Transverse colon (tissue), 4 donors: ENCODE measurements at regions not wholly inside any gene's neighbourhood (a gene's known extent, or its start where the extent isn't known, plus 50 kb on each side); places are given as distances from the start of the nearest gene placed in this dataset.

Source experiments
- DNase-seq: peaks from one replicate; pipeline ENCODE4 v3.0.0-alpha.2; 2019
- H3K27ac ChIP-seq, 4 donors: fragments of 200-600 bp; sonication (generic); 2 replicates each; pipeline ENCODE4 v1.5.1; 2016 to 2018; ENCODE audit warnings: inconsistent platforms in 4 of 4
- H3K27me3 ChIP-seq: fragments of 200-600 bp; sonication (generic); 2 replicates; pipeline ENCODE4 v1.5.1; 2017; ENCODE audit warnings: inconsistent platforms
- H3K36me3 ChIP-seq, 4 donors: fragments of 200-600 bp; sonication (generic); 2 replicates each; pipeline ENCODE4 v1.5.1; 2017 to 2019; ENCODE audit warnings: inconsistent platforms in 4 of 4
- H3K4me1 ChIP-seq, 4 donors: fragments of 200-600 bp; sonication (generic); 2 replicates each; pipeline ENCODE4 v1.5.1; 2017 to 2020; ENCODE audit warnings: inconsistent platforms in 4 of 4
- H3K4me3 ChIP-seq, 4 donors: fragments of 200-600 bp; sonication (generic); 1 replicate in 1 of 4; 2 replicates in 3 of 4; pipeline versions ENCODE4 v1.5.1 to v1.6.1; 2017 to 2019; ENCODE audit warnings: inconsistent platforms in 4 of 4
- H3K9me3 ChIP-seq, 2 donors: fragments of 200-600 bp; sonication (generic); 2 replicates each; pipeline ENCODE4 v1.5.1; 2017 to 2019; ENCODE audit warnings: inconsistent platforms in 2 of 2
- EP300 ChIP-seq: sonication (generic); formaldehyde crosslinking; IDR thresholded peaks from one replicate; pipeline ENCODE4 v1.6.1; 2017; ENCODE audit warnings: antibody characterized with exemption, low read depth
- POLR2A ChIP-seq: fragments of 450-650 bp; IDR thresholded peaks from one replicate; pipeline ENCODE4 v1.6.1; 2016; ENCODE audit warnings: antibody characterized with exemption, mild to moderate bottlenecking, moderate library complexity
- POLR2AphosphoS5 ChIP-seq, 3 donors: sonication (generic); formaldehyde crosslinking; IDR thresholded peaks; one replicate each; pipeline ENCODE4 v1.6.1; 2016; ENCODE audit warnings: antibody characterized with exemption in 3 of 3
- WGBS, 2 donors: methylation state at CpG; one replicate each; pipeline ENCODE4 v1.1.5; 2018; ENCODE audit warnings: low coverage in 1 of 2; 5-methylcytosine and 5-hydroxymethylcytosine counted together
- in situ Hi-C, 4 donors: fragments of 200-750 bp; cut with MboI; loops; one replicate each; pipeline versions ENCODE4 v1.15.0 to v1.15.1; 2017; ENCODE audit warnings: low sequenced_read_pairs in 3 of 4, low pct_ligation_motif_present in 1 of 4, low pct_unique_long_range_greater_than_20kb in 1 of 4
- intact Hi-C: fragments of 100-400 bp; cut with DNase I; formaldehyde crosslinking; loops from one replicate; pipeline ENCODE4 v1.15.1; 2023; ENCODE audit warnings: low total_unique reads
- TF ChIP-seq, protein P1 (sequence below), 5 experiments: fragments of 200-600 bp in 3 of 5; fragments of 450-650 bp in 2 of 5; sonication (generic) in 3 of 5; IDR thresholded peaks; 1 replicate in 2 of 5; 2 replicates in 3 of 5; pipeline ENCODE4 v1.5.1; 2016 to 2017; ENCODE audit warnings: antibody characterized with exemption in 5 of 5, inconsistent platforms in 3 of 5, mild to moderate bottlenecking in 2 of 5, moderate library complexity in 1 of 5

- Histone ChIP-seq H3K27ac (no peak overlapping the region), H3K9me3 (no peaks in the 10 kb centered on the region), H3K4me3 (no peak overlapping the region), H3K27me3 (no peaks in the 10 kb centered on the region), H3K4me1 (no peaks in the 10 kb centered on the region), H3K36me3 (no peaks in the 10 kb centered on the region)
- 70% methylated on average over 4 of the region's 4 CpGs; no CpG with 5 or more reads in 1 of the 2 donors for WGBS, 2 donors
- in situ Hi-C loops: no loop called here
- TF ChIP-seq POLR2AphosphoS5 (IDR thresholded peaks at IDR 0.05): no peak
- no peak for TF ChIP-seq POLR2A
- TF ChIP-seq, protein P1, sequence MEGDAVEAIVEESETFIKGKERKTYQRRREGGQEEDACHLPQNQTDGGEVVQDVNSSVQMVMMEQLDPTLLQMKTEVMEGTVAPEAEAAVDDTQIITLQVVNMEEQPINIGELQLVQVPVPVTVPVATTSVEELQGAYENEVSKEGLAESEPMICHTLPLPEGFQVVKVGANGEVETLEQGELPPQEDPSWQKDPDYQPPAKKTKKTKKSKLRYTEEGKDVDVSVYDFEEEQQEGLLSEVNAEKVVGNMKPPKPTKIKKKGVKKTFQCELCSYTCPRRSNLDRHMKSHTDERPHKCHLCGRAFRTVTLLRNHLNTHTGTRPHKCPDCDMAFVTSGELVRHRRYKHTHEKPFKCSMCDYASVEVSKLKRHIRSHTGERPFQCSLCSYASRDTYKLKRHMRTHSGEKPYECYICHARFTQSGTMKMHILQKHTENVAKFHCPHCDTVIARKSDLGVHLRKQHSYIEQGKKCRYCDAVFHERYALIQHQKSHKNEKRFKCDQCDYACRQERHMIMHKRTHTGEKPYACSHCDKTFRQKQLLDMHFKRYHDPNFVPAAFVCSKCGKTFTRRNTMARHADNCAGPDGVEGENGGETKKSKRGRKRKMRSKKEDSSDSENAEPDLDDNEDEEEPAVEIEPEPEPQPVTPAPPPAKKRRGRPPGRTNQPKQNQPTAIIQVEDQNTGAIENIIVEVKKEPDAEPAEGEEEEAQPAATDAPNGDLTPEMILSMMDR (IDR thresholded peaks at IDR 0.05): no peak
- no peak for TF ChIP-seq EP300
- intact Hi-C loops: no loop called here
- no peak for DNase-seq
Measured at GRCh38 chr5:101163088-101163487, 260.0 kb upstream of the ST8SIA4 start.

DNA sequence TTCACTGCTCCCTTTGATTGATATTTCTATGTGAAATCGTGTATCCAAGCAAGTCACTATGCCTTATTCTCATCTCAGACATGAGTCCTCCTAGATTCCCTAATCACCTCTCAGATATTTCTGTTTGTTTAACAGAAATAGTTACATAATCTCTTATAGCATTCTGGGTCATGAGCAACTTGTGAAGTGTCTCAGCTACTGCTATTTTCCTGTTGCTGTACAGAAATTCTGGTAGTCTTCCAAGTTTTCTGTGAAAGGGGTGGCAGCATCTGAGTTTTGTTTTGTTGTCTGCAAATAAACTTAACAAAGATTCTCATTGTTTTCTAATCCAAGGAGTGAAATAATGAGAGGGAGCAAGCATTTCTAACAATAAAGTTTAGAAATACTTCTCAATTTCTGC lies 256.9 kb upstream of the ST8SIA4 start:
- in situ Hi-C loops (no loop called here), intact Hi-C loops (no loop called here)
- whole genome bisulfite sequencing, 2 donors: 49 to 78% methylated on average over 1 of the region's 1 CpG
- H3K27ac ChIP-seq: no peak overlapping the region
- H3K9me3 ChIP-seq: no peaks in the 10 kb centered on the region
- TF ChIP-seq, protein P1 (IDR thresholded peaks at IDR 0.05): no peak
- H3K4me1 ChIP-seq: no peaks in the 10 kb centered on the region
- H3K27me3 ChIP-seq: no peaks in the 10 kb centered on the region
- H3K4me3 ChIP-seq: no peak overlapping the region
- no peaks in the 10 kb centered on the region for H3K36me3 ChIP-seq
- DNase-seq: no peak

DNA sequence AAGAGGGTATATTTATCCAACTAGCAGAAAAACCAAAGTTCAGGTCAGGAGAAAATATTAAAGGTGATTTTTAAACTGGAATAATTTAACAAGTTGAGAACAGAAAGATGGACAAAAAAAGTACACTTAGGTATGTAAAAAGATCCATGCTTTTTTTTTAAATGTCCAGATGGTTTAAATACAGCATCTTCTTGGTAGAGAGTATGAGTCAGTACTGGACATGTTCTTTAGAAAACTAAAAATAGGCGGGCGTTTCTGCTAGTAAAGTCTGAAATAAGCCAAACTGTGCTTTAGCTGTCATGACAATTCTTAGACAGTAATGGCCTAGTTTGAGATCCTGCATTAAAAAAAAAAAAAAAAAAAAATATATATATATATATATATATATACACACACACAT lies 255.9 kb upstream of the ST8SIA4 start:
- H3K9me3 ChIP-seq: no peaks in the 10 kb centered on the region
- intact Hi-C loops: no loop called here
- H3K27me3 ChIP-seq: no peaks in the 10 kb centered on the region
- no peaks in the 10 kb centered on the region for H3K36me3 ChIP-seq
- TF ChIP-seq POLR2A: no peak
- TF ChIP-seq POLR2AphosphoS5 (IDR thresholded peaks at IDR 0.05): no peak
- TF ChIP-seq, protein P1 (IDR thresholded peaks at IDR 0.05): no peak
- TF ChIP-seq EP300: no peak
- 79 to 84% methylated on average over 2 of the region's 2 CpGs for WGBS, 2 donors
- in situ Hi-C loops: no loop called here
- no peak for DNase-seq
- no peak overlapping the region for H3K4me3 ChIP-seq
- H3K27ac ChIP-seq: no peak overlapping the region
- no peaks in the 10 kb centered on the region for H3K4me1 ChIP-seq

- in situ Hi-C loops (no loop called here), intact Hi-C loops (no loop called here)
- no peak for DNase-seq
- no peaks in the 10 kb centered on the region for H3K9me3 ChIP-seq
- no peaks in the 10 kb centered on the region for H3K4me1 ChIP-seq
- no peak overlapping the region for H3K4me3 ChIP-seq
- H3K27me3 ChIP-seq: no peaks in the 10 kb centered on the region
- H3K36me3 ChIP-seq: no peaks in the 10 kb centered on the region
- WGBS, 2 donors: 62 to 89% methylated on average over 1 of the region's 1 CpG
- H3K27ac ChIP-seq: no peak overlapping the region
- no peak for TF ChIP-seq EP300
- no peak for TF ChIP-seq POLR2A
- no peak for TF ChIP-seq POLR2AphosphoS5 (IDR thresholded peaks at IDR 0.05)
- TF ChIP-seq, protein P1 (IDR thresholded peaks at IDR 0.05): no peak
Measured at GRCh38 chr5:101153526-101153925, 250.4 kb upstream of the ST8SIA4 start.
